CD4-positive, alpha-beta T cell (primary cell): ENCODE measurements at regions not wholly inside any gene's neighbourhood (a gene's known extent, or its start where the extent isn't known, plus 50 kb on each side); places are given as distances from the start of the nearest gene placed in this dataset.
"Not testable (repeated sequence)": the region's sequence is repeated elsewhere in the genome, so short reads cannot be mapped to it uniquely, and the experiment has no call there.

ENCODE experiments used
- ATAC-seq: fragments of 200-7000 bp; cut with Tn5 transposase; one replicate; pipeline ENCODE4 v1.10.0; 2022; ENCODE audit warnings: mild to moderate bottlenecking; ENCODE audit not compliant: poor library complexity
- CTCF ChIA-PET: fragments of 350-600 bp; sonication (Branson Sonifier 250); formaldehyde crosslinking; loops from one replicate; lab custom pipeline; 2021; ENCODE audit warnings: antibody characterized with exemption, inconsistent platforms; lab: Charles Lee
- POLR2A ChIA-PET: fragments of 350-600 bp; sonication (Branson Sonifier 250); formaldehyde crosslinking; loops from one replicate; lab custom pipeline; 2021; ENCODE audit warnings: antibody characterized with exemption, inconsistent platforms; lab: Charles Lee
- DNase-seq, 14 experiments: peaks; one replicate each; pipeline ENCODE4 v3.0.0-alpha.2; 2013 to 2020; ENCODE audit warnings: mixed read lengths in 2 of 14
- H3K27ac ChIP-seq, 2 donors: one replicate each; pipeline versions ENCODE4 v1.5.1 to v1.7.0; 2013; ENCODE audit warnings: low read length in 2 of 2, low read depth in 1 of 2, mild to moderate bottlenecking in 1 of 2
- H3K27me3 ChIP-seq, 2 experiments: 1 replicate in 1 of 2; 2 replicates in 1 of 2; pipeline versions ENCODE4 v1.6.1 to v1.7.0; 2013; ENCODE audit warnings: low read length in 2 of 2, control low read depth in 1 of 2, mild to moderate bottlenecking in 1 of 2, moderate library complexity in 1 of 2; ENCODE audit not compliant: insufficient read depth in 2 of 2, control insufficient read depth in 1 of 2
- H3K36me3 ChIP-seq: one replicate; pipeline ENCODE4 v1.6.1; 2013; ENCODE audit warnings: low read length, control low read depth; ENCODE audit not compliant: insufficient read depth
- H3K4me1 ChIP-seq: one replicate; pipeline ENCODE4 v1.6.1; 2013; ENCODE audit warnings: low read length, control low read depth; ENCODE audit not compliant: insufficient read depth
- H3K4me3 ChIP-seq: one replicate; pipeline ENCODE4 v1.5.1; 2013; ENCODE audit warnings: mild to moderate bottlenecking, low read length, moderate library complexity
- H3K9me3 ChIP-seq, 2 experiments: 1 replicate in 1 of 2; 2 replicates in 1 of 2; pipeline versions ENCODE4 v1.6.1 to v1.7.0; 2013; ENCODE audit warnings: low read length in 2 of 2, mild to moderate bottlenecking in 2 of 2, control low read depth in 1 of 2, moderate library complexity in 1 of 2; ENCODE audit not compliant: control insufficient read depth in 1 of 2, insufficient read depth in 1 of 2
- H3K27ac Mint-ChIP-seq: one replicate; pipeline ENCODE4 v1.8.0; 2020; ENCODE audit warnings: mixed read lengths
- H3K27me3 Mint-ChIP-seq: one replicate; pipeline ENCODE4 v1.8.0; 2021; ENCODE audit warnings: mixed read lengths
- H3K36me3 Mint-ChIP-seq: one replicate; pipeline ENCODE4 v1.8.0; 2021; ENCODE audit warnings: low read depth, mixed read lengths
- H3K4me1 Mint-ChIP-seq: one replicate; pipeline ENCODE4 v1.8.0; 2021; ENCODE audit warnings: low read depth, mixed read lengths
- H3K4me3 Mint-ChIP-seq: one replicate; pipeline ENCODE4 v1.8.0; 2020; ENCODE audit warnings: mild to moderate bottlenecking, mixed read lengths
- H3K9me3 Mint-ChIP-seq: one replicate; pipeline ENCODE4 v1.8.0; 2020; ENCODE audit warnings: mixed read lengths
- CTCF ChIP-seq: fragments of 200-600 bp; IDR thresholded peaks from one replicate; pipeline ENCODE4 v1.8.0; 2022; ENCODE audit warnings: antibody characterized with exemption, mild to moderate bottlenecking
- intact Hi-C, 2 experiments: fragments of 100-400 bp; cut with DNase I in 1 of 2; cut with micrococcal nuclease in 1 of 2; formaldehyde crosslinking; loops; one replicate each; pipeline versions ENCODE4 v1.15.1 to v1.9.0; 2023 to 2025; cut with DNase I, micrococcal nuclease

GRCh38 chr2:236354973-236355595 lies 90.9 kb upstream of the ASB18 start:
- DNase-seq (no peak), ATAC-seq (no peak)
- Mint-ChIP-seq H3K36me3 (no peaks in the 10 kb centered on the region), H3K4me3 (no peak overlapping the region), H3K27ac (no peak overlapping the region), H3K27me3 (peaks cover 13% of the 10 kb centered on the region), H3K4me1 (peaks cover 16% of the 10 kb centered on the region), H3K9me3 (no peaks in the 10 kb centered on the region)
- Histone ChIP-seq H3K27me3 (peaks cover 5 to 6% of the 10 kb centered on the region in 2 experiments), H3K36me3 (no peaks in the 10 kb centered on the region), H3K9me3 (no peaks in the 10 kb centered on the region), H3K4me3 (no peak overlapping the region), H3K4me1 (peaks cover 7% of the 10 kb centered on the region), H3K27ac (no peak overlapping the region)
- ChIA-PET POLR2A (no interaction called here), CTCF (interaction anchor here (0.6 kb wide), 1 partner anchor 646 kb away, joined by 4 read pairs; no protein-coding TSS in a partner anchor)
- TF ChIP-seq CTCF: no peak
- intact Hi-C loops: loop anchor here (1.0 to 5.0 kb wide), 3 partner anchors 157 to 705 kb away; no protein-coding TSS in a partner anchor

- intact Hi-C loops: no loop called here
- Histone ChIP-seq H3K27ac (no peak overlapping the region), H3K9me3 (no peaks in the 10 kb centered on the region), H3K27me3 (peaks cover 5 to 6% of the 10 kb centered on the region in 2 experiments), H3K36me3 (no peaks in the 10 kb centered on the region), H3K4me3 (no peak overlapping the region), H3K4me1 (peaks cover 7% of the 10 kb centered on the region)
- POLR2A ChIA-PET: interaction anchor here (0.7 kb wide), 1 partner anchor 181 kb away, joined by 3 read pairs; no protein-coding TSS in a partner anchor
- ATAC-seq: no peak
- Mint-ChIP-seq H3K4me3 (no peak overlapping the region), H3K36me3 (no peaks in the 10 kb centered on the region), H3K4me1 (peaks cover 16% of the 10 kb centered on the region), H3K9me3 (no peaks in the 10 kb centered on the region), H3K27ac (no peak overlapping the region), H3K27me3 (peaks cover 13% of the 10 kb centered on the region)
- no peak for TF ChIP-seq CTCF
- CTCF ChIA-PET: no interaction called here
- no peak for DNase-seq
Measured at GRCh38 chr2:236355911-236356310, 91.7 kb upstream of the ASB18 start.

- CTCF ChIA-PET, ATAC-seq, H3K36me3 ChIP-seq, H3K4me3 Mint-ChIP-seq, H3K4me1 ChIP-seq, DNase-seq, intact Hi-C loops, H3K27me3 ChIP-seq, H3K4me3 ChIP-seq, H3K27ac ChIP-seq, H3K36me3 Mint-ChIP-seq, H3K9me3 ChIP-seq, H3K27ac Mint-ChIP-seq, H3K9me3 Mint-ChIP-seq: not testable (repeated sequence)
- Mint-ChIP-seq H3K27me3 (peaks cover 12% of the 10 kb centered on the region), H3K4me1 (peaks cover 16% of the 10 kb centered on the region)
- POLR2A ChIA-PET: interaction anchor here (0.7 kb wide), 1 partner anchor 180 kb away, joined by 3 read pairs; no protein-coding TSS in a partner anchor
Measured at GRCh38 chr2:236356321-236356720, 92.1 kb upstream of the ASB18 start.

GRCh38 chr2:236358482-236358881 lies 94.3 kb upstream of the ASB18 start:
- H3K36me3 ChIP-seq, ATAC-seq, H3K27me3 ChIP-seq, CTCF ChIA-PET, DNase-seq, H3K27ac Mint-ChIP-seq, H3K36me3 Mint-ChIP-seq, H3K27ac ChIP-seq, H3K4me3 Mint-ChIP-seq, H3K4me1 ChIP-seq, H3K9me3 ChIP-seq, H3K27me3 Mint-ChIP-seq, intact Hi-C loops, H3K4me3 ChIP-seq, H3K9me3 Mint-ChIP-seq, POLR2A ChIA-PET: not testable (repeated sequence)
- H3K4me1 Mint-ChIP-seq: peaks cover 19% of the 10 kb centered on the region
